ENCODE measurements at regions not wholly inside any gene's neighbourhood (a gene's known extent, or its start where the extent isn't known, plus 50 kb on each side); places are given as distances from the start of the nearest gene placed in this dataset.

DNA sequence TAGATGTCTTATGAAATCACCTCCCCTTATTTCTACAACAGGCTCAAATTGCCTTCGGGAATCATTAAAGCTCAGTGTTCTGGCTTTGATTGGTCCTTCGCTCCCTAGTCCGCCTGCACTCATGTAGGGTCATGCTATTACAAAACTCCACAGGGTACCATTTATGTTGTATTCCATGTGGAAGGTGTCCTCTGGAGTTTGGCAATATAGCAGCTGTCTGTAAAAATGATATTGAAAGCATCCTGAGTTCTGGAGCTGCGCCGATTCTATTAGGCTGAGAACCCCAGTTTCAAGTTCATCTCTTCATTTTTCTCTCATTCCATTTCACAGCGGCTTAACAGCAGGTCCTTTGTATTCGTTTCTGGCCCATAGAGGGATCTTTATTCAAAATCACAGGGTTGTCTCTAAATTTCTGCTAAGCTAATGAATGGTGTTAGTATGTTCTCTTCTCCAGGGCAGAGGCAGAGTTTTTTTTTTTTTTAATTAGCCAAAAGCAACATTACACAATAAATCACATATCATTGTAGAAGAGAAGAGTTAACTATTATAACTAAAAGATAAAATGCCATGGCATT is 71.9 kb upstream of the TEKT1 start:
- Mint-ChIP-seq H3K4me1 (peaks cover 0 to 8% of the 10 kb centered on the region in 2 donors), H3K9me3 (no peaks in the 10 kb centered on the region), H3K27me3 (ENCODE audit: low read depth in 2 of 2) (no peaks in the 10 kb centered on the region), H3K36me3 (no peaks in the 10 kb centered on the region), H3K27ac (no peak overlapping the region), H3K4me3 (no peak overlapping the region)
- 96% methylated on average over 7 of the region's 7 CpGs for WGBS (ENCODE audit: insufficient coverage)
- Histone ChIP-seq H3K4me1 (ENCODE audit: control insufficient read depth, insufficient read depth, low read length) (no peaks in the 10 kb centered on the region), H3K27me3 (ENCODE audit: control insufficient read depth, insufficient read depth, low read length) (no peaks in the 10 kb centered on the region), H3K9me3 (ENCODE audit: control insufficient read depth, insufficient read depth, low read length) (no peaks in the 10 kb centered on the region), H3K36me3 (ENCODE audit: control insufficient read depth, insufficient read depth, low read length) (no peaks in the 10 kb centered on the region), H3K4me3 (ENCODE audit: low read length) (no peak overlapping the region), H3K27ac (ENCODE audit: low read length) (no peak overlapping the region)
- ATAC-seq (no peak), DNase-seq (no peak)
- TF ChIP-seq, protein P1, sequence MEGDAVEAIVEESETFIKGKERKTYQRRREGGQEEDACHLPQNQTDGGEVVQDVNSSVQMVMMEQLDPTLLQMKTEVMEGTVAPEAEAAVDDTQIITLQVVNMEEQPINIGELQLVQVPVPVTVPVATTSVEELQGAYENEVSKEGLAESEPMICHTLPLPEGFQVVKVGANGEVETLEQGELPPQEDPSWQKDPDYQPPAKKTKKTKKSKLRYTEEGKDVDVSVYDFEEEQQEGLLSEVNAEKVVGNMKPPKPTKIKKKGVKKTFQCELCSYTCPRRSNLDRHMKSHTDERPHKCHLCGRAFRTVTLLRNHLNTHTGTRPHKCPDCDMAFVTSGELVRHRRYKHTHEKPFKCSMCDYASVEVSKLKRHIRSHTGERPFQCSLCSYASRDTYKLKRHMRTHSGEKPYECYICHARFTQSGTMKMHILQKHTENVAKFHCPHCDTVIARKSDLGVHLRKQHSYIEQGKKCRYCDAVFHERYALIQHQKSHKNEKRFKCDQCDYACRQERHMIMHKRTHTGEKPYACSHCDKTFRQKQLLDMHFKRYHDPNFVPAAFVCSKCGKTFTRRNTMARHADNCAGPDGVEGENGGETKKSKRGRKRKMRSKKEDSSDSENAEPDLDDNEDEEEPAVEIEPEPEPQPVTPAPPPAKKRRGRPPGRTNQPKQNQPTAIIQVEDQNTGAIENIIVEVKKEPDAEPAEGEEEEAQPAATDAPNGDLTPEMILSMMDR (IDR thresholded peaks at IDR 0.05) = no peak
- intact Hi-C loops (cut with micrococcal nuclease) = no loop called here

DNA sequence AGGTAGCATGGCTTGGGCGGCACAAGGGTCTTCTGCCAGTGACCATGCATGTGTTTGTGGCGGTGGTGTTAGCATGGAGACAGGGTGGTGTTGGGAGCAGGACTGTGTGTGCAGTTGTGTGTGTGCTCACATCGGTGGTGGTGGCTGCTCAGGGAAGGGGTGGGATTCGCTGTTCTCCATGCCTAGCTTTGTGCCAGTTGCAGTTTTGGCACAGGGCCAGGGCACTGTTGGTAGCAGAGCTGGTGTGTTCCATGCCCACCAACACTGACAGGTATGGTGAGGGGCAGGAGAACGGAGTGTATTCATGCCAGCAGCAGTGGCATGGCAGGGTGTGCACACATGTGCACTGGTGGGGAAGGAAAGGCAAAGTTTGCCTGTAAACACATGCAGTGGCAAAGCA is 77.3 kb upstream of the TEKT1 start:
- Mint-ChIP-seq H3K4me1 (peaks cover 8 to 13% of the 10 kb centered on the region in 2 donors), H3K27me3 (ENCODE audit: low read depth in 2 of 2) (peaks cover 18 to 29% of the 10 kb centered on the region in 2 donors), H3K4me3 (no peak overlapping the region), H3K36me3 (no peaks in the 10 kb centered on the region), H3K27ac (no peak overlapping the region), H3K9me3 (no peaks in the 10 kb centered on the region)
- TF ChIP-seq, protein P1 (IDR thresholded peaks at IDR 0.05) = no peak
- DNase-seq (no peak), ATAC-seq (no peak)
- WGBS (ENCODE audit: insufficient coverage) = 93% methylated on average over 5 of the region's 5 CpGs
- intact Hi-C loops (cut with micrococcal nuclease) = no loop called here
- Histone ChIP-seq H3K36me3 (ENCODE audit: control insufficient read depth, insufficient read depth, low read length) (no peaks in the 10 kb centered on the region), H3K27me3 (ENCODE audit: control insufficient read depth, insufficient read depth, low read length) (no peaks in the 10 kb centered on the region), H3K4me1 (ENCODE audit: control insufficient read depth, insufficient read depth, low read length) (peaks cover 2% of the 10 kb centered on the region), H3K9me3 (ENCODE audit: control insufficient read depth, insufficient read depth, low read length) (no peaks in the 10 kb centered on the region), H3K27ac (ENCODE audit: low read length) (no peak overlapping the region), H3K4me3 (ENCODE audit: low read length) (no peak overlapping the region)

DNA sequence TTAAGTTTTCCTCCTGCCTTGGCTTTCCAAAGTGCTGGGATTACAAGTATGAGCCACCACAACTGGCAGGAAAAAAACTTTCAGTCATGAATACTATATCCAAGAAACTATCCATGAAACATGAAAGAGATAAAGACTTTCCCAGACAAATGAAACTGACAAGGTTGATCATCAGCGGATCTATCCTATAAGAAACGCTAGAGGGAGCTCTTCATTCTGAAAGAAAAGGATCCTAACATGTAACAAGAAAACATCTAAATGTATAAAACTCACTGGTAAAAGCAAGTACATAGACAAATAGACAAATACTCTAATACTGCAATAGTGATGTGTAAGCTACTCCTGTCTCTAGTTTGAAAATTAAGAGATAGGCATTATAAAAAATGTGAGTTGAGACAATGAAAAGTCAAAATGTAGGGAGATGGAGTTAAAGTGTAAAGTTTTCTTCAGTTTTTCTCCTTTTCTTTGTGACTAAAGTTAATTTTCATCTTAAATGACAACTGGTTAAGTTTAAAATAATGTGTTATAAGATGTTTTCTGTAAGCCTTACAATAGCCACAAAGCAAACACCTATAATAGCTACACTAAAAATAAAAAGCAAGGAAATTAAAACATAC is 79.6 kb upstream of the TEKT1 start:
- peak in 1 of 2 donors; percentile 67 for DNase-seq
- no peaks in the 10 kb centered on the region for H3K36me3 Mint-ChIP-seq
- no CpG with 5 or more reads among the region's 2 CpGs for WGBS (ENCODE audit: insufficient coverage)

More for the DNA sequence above, 79.6 kb upstream of the TEKT1 start:
- Mint-ChIP-seq H3K27me3 (ENCODE audit: low read depth in 2 of 2) (peaks cover 21 to 34% of the 10 kb centered on the region in 2 donors), H3K4me3 (no peak overlapping the region), H3K27ac (no peak overlapping the region), H3K4me1 (peaks cover 14 to 17% of the 10 kb centered on the region in 2 donors), H3K9me3 (no peaks in the 10 kb centered on the region)
- H3K4me1 ChIP-seq (ENCODE audit: control insufficient read depth, insufficient read depth, low read length) = peaks cover 12% of the 10 kb centered on the region
- no peaks in the 10 kb centered on the region for H3K27me3 ChIP-seq (ENCODE audit: control insufficient read depth, insufficient read depth, low read length)
- ATAC-seq = peak in 2 of 3 donors; percentile 43 to 45
- H3K9me3 ChIP-seq (ENCODE audit: control insufficient read depth, insufficient read depth, low read length) = no peaks in the 10 kb centered on the region
- H3K27ac ChIP-seq (ENCODE audit: low read length) = no peak overlapping the region
- H3K36me3 ChIP-seq (ENCODE audit: control insufficient read depth, insufficient read depth, low read length) = no peaks in the 10 kb centered on the region
- H3K4me3 ChIP-seq (ENCODE audit: low read length) = no peak overlapping the region
- intact Hi-C loops (cut with micrococcal nuclease) = loop anchor here (1.0 kb wide), 1 partner anchor 111 kb away; no protein-coding TSS in a partner anchor
- TF ChIP-seq, protein P1 (IDR thresholded peaks at IDR 0.05) = peak; percentile 91
